ENCODE measurements at regions not wholly inside any gene's neighbourhood (a gene's known extent, or its start where the extent isn't known, plus 50 kb on each side); places are given as distances from the start of the nearest gene placed in this dataset.
"Not testable (repeated sequence)": the region's sequence is repeated elsewhere in the genome, so short reads cannot be mapped to it uniquely, and the experiment has no call there.

GRCh38 chr1:223020770-223021169, 122.3 kb downstream of the TLR5 start:
- Histone ChIP-seq H3K36me3 (no peaks in the 10 kb centered on the region), H3K27me3 (replicated peaks; ENCODE audit: insufficient read depth) (no peaks in the 10 kb centered on the region)
- no peak for TF ChIP-seq CTCF (IDR thresholded peaks at IDR 0.05)

GRCh38 chr1:223022641-223023473, 120.2 kb downstream of the TLR5 start:
- H3K9me3 ChIP-seq: no peaks in the 10 kb centered on the region
- ATAC-seq (ENCODE audit: insufficient number of reproducible peaks, low FRiP score, low read depth) (no peak), DNase-seq (ENCODE audit: low spot score) (no peak)
- H3K27ac ChIP-seq: no peak overlapping the region
- TF ChIP-seq CTCF (IDR thresholded peaks at IDR 0.05): no peak
- H3K36me3 ChIP-seq: no peaks in the 10 kb centered on the region
- no peak overlapping the region for H3K4me3 ChIP-seq
- no peaks in the 10 kb centered on the region for H3K4me1 ChIP-seq (ENCODE audit: control insufficient read depth in 1 of 2, low read depth in 2 of 2)
- no peaks in the 10 kb centered on the region for H3K27me3 ChIP-seq (replicated peaks; ENCODE audit: insufficient read depth)

More at GRCh38 chr1:223020770-223021169, 122.3 kb downstream of the TLR5 start:
- ATAC-seq (ENCODE audit: insufficient number of reproducible peaks, low FRiP score, low read depth) (no peak), DNase-seq (ENCODE audit: low spot score) (no peak)
- Histone ChIP-seq H3K27ac (no peak overlapping the region), H3K4me3 (no peak overlapping the region), H3K9me3 (no peaks in the 10 kb centered on the region), H3K4me1 (ENCODE audit: control insufficient read depth in 1 of 2, low read depth in 2 of 2) (no peaks in the 10 kb centered on the region)

GRCh38 chr1:223023863-223024262, 119.2 kb downstream of the TLR5 start:
- no peak overlapping the region for H3K4me3 ChIP-seq
- H3K27ac ChIP-seq: no peak overlapping the region
- DNase-seq (ENCODE audit: low spot score) (no peak), ATAC-seq (ENCODE audit: insufficient number of reproducible peaks, low FRiP score, low read depth) (no peak)
- no peaks in the 10 kb centered on the region for H3K4me1 ChIP-seq (ENCODE audit: control insufficient read depth in 1 of 2, low read depth in 2 of 2)
- H3K36me3 ChIP-seq: no peaks in the 10 kb centered on the region
- no peaks in the 10 kb centered on the region for H3K9me3 ChIP-seq
- H3K27me3 ChIP-seq (replicated peaks; ENCODE audit: insufficient read depth): no peaks in the 10 kb centered on the region
- no peak for TF ChIP-seq CTCF (IDR thresholded peaks at IDR 0.05)

- not testable (repeated sequence) for H3K4me3 ChIP-seq; H3K36me3 ChIP-seq; H3K27me3 ChIP-seq (replicated peaks; ENCODE audit: insufficient read depth); H3K27ac ChIP-seq; H3K4me1 ChIP-seq (ENCODE audit: control insufficient read depth in 1 of 2, low read depth in 2 of 2); ATAC-seq (ENCODE audit: insufficient number of reproducible peaks, low FRiP score, low read depth); H3K9me3 ChIP-seq; DNase-seq (ENCODE audit: low spot score)
Observed at GRCh38 chr1:223024486-223024885, 118.6 kb downstream of the TLR5 start.

- ATAC-seq (ENCODE audit: insufficient number of reproducible peaks, low FRiP score, low read depth); H3K27me3 ChIP-seq (replicated peaks; ENCODE audit: insufficient read depth); H3K9me3 ChIP-seq; H3K4me1 ChIP-seq (ENCODE audit: control insufficient read depth in 1 of 2, low read depth in 2 of 2); DNase-seq (ENCODE audit: low spot score); H3K27ac ChIP-seq; H3K4me3 ChIP-seq; H3K36me3 ChIP-seq: not testable (repeated sequence)
Observed at GRCh38 chr1:223025190-223025734, 117.8 kb downstream of the TLR5 start.

GRCh38 chr1:223026639-223027038, 116.4 kb downstream of the TLR5 start:
- not testable (repeated sequence) for H3K27me3 ChIP-seq (replicated peaks; ENCODE audit: insufficient read depth); H3K4me3 ChIP-seq; ATAC-seq (ENCODE audit: insufficient number of reproducible peaks, low FRiP score, low read depth); DNase-seq (ENCODE audit: low spot score); H3K9me3 ChIP-seq; H3K27ac ChIP-seq; H3K36me3 ChIP-seq; H3K4me1 ChIP-seq (ENCODE audit: control insufficient read depth in 1 of 2, low read depth in 2 of 2)
